NCI-H2107 treated with DMSO at 0.1 percent for 48 hours (cell line): ENCODE measurements at regions not wholly inside any gene's neighbourhood (a gene's known extent, or its start where the extent isn't known, plus 50 kb on each side); places are given as distances from the start of the nearest gene placed in this dataset.
"Not testable (repeated sequence)": the region's sequence is repeated elsewhere in the genome, so short reads cannot be mapped to it uniquely, and the experiment has no call there.

Experiments
- DNase-seq: peaks from one replicate; lab custom pipeline; 2025; ENCODE audit not compliant: unreplicated experiment; lab: John Stamatoyannopoulos, UW

DNA sequence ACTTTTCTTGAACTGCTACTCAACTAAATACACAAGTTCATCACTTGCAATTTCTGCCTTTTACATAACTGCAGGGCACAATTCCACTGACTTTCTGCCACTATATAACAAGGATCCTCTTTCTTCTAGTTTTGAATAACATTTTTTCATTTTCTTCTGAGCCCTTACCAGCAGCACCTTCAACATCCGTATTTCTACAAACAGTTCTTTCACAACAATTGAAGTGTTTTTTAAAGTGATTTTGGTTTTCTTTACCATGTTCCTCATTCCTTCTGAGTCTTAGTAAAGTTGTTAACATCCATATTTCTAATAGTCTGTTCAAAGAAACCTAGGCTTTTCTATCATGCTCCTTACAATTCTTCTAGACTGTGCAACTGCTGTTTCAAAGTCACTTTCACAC lies 127.2 kb upstream of the PITX1 start:
- no peak for DNase-seq

DNA sequence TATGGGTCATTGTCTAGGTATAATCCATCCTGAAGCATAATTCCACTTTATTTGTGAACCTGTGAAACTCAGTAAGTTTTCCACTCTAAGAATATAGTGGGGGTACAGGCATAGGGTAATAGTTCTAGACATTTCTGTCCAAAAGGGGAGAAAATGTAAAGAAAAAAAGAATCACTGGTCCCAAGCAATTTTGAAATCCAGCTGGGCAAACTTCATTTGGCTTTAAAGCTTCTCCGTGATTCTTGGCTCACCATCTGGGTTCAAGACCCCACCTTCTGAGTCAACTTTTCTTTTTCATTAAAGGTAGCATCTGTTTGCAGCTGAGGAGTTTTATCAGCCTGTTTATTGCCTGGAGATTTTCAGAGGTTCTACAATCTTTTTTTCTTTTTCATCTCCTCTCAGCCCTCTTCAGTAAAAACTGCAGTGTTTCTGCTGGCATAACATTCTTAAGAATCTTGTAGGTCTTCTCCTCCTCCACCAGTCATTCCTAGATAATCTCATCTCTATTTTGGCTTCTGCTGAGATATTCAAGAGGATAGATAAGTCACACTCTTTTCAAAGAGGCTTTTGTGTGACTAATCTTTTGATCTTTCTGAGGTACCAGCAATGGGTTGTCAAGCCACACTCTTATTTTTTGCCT lies 126.1 kb upstream of the PITX1 start:
- DNase-seq = no peak

DNA sequence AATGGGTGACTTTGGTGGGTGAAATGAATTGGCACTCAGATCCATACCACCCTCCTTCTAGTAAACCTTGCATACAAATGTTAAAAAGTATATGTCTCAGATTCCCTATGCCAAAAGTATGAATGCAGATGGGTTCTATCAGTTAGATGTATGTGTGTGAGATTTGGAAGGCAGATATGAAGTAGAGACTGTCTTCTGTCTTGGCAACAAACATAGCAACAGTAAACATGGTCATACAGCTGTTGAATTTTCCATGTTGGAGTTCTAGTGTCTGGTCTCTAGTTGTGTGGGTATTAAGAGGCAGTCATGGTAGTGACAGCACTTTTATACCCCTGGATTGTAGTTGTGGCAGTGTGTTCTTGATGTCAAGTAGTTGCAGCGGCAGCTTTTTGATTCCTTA lies 125.6 kb upstream of the PITX1 start:
- no peak for DNase-seq

DNA sequence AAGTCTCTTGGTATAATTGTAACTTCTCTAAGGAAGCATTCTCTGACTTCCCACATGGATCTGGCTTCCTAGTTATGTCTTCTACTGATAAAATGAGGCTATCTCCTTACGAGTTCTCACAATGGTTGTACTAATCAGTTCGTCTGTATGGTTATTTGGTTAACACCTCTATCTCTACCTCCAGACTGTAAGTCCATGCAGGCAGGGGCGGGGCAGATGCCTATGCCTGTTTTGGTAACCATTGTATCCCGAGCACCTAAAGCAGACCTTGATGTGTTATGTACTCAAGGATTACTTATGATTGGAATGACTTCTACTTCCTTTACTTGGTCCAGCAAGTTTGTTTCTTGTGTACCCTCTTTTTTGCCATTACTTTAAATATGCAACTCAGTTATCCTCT lies 125.0 kb upstream of the PITX1 start:
- no peak for DNase-seq

DNA sequence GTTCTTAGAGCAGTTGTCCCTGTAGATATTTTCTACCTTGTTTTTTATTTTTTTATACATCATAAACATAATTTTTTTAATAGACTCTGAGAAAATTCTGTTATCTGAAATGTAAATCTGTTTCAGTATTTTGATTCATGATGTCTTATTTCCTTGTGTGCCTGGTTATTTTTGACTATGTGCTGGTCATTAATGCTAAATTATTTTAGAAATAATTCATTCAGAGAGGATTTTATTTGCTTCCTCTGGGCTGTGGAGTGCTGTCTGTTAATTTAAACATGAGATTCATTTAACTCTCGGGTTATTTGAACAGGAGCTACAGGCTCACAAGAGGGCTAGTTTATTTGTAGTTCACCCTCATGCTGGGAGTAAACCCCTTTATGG lies 124.3 kb upstream of the PITX1 start:
- no peak for DNase-seq

DNA sequence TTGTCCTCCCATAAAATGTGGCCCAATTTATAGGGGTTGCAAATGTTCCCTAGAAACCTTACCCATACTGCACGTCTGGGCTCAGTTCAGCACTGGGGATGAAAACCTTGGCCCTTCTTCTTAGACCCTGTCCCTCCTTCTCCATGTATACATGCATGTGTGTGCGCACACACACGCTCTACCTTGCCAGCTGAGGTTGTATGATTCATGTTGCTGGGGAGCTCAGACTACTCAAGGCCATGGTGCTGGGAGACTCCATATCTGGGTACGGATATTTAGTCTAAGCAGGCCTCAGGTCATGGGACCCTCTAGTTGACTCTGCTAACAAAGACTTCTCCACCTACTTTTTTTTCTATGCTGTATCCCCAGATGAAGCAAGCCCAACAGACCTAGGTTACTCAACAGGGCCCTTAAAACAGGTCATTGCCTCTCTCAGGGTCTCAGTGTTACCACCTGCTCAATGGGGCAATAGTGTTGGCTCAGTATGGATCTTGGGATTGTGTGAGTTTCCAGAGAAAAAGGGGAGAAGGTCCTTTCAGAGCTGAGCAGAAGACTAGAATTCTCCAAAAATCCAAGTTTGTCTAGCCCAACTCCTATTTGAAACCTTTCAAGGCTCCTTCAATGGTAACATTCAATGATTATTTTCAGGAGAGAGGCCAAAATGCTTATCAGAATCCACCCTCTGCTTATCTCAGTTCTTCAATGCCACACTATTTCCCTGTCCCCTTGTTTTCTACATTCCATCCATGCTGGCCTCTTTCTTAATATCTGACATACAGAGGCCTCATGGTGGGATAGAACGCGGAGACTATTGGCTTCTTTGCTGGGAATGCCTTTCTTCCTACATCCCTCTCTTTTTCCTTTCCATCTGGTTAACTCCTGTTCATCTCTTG lies 123.6 kb upstream of the PITX1 start:
- DNase-seq = no peak

DNA sequence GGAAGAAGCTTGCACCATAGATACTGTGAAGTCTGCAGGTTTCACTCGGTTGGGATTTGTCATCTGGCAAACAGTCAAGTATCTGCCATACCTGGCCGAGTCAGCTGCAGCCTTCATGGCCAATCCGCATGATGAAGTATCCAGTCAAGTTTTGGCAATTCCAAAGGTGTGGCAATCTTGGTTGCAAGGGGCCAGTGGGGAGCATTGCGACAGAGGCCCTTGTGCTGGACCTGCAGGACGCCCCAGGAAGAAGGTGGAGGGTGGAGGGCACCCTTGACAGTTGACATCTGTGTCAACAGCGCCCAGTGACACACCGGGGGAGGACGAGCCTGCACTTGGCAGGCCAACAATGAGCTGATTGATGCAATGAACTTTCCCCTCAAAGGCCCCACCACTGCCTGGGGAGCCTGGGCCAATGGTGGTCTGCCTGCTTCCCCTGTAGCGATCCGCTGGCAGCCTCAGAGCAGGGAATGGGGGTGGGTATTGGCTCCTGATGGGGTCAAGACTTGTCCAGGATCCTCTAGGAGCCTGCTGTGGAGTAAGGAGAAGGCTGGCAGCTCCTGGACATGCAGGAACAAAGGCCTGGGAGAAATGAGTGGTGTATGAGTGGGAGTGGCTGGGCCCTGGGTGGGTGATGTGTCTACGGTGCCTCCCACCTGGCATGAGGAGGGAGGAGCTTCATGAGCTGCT lies 122.8 kb upstream of the PITX1 start:
- DNase-seq = no peak

DNA sequence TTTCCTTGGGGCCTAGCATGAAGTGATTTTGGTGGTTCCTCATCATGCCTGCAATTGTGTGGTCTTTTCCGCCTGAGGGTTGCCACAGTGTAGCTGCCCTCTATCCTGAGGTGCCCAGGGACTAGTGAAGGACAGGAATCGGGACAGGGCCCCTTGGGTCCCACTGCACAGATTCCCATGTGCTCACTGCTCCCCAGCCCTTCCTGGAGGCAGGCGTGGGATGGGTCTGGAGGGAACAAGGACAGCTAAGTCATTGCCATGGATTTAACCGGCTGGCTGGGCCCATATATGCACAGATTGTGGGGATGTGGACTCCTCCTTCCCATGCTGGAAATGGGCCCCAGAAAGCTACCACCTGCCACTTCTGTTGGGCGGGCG lies 122.3 kb upstream of the PITX1 start:
- no peak for DNase-seq

DNA sequence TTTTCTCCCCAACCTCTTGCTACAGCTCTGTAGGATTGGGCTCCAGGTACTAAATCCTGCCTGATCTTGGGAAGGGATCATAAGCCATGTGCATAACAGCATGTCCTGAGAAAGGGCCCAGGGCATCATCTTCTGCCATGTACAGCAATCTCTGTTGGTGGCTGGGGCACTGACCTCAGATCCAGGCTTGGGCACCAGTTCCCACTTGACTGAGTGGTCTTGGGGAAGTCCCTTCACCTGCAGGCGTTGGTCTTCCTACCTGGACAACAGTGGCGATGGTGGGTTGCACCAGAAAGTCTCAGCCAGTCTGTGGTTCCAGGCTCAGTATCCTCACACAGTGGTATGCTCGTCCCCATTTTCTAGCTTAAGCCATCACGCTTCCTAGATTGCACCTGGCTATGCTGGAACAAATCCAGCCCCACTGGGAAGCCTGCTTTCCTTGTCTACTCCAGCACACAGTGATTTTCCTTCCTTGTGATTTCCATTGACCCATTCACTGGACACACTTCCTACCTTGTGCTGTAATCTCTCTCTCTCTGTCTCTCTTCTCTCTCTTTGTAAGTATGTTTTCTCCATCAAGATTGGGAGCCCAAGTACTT lies 121.7 kb upstream of the PITX1 start:
- no peak for DNase-seq

DNA sequence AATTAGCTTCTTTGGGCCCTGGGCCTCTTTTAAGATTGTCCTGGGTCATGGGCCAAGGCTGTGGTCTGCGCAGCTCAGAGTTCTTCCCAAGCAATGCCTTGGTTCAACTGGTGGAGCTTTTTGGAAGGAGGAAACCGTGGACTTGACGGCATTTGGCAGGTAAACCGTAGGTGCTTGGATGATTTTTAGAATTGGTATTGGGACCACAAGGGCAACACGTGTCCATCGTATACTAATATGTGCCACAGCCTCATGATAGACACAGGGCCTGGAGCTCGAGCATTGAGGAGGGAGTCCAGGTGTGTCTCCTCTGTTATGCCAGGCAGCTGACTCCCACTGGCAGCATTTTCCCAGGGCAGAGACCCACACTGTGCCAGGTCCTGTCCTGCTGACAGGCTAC lies 120.9 kb upstream of the PITX1 start:
- DNase-seq = no peak

DNA sequence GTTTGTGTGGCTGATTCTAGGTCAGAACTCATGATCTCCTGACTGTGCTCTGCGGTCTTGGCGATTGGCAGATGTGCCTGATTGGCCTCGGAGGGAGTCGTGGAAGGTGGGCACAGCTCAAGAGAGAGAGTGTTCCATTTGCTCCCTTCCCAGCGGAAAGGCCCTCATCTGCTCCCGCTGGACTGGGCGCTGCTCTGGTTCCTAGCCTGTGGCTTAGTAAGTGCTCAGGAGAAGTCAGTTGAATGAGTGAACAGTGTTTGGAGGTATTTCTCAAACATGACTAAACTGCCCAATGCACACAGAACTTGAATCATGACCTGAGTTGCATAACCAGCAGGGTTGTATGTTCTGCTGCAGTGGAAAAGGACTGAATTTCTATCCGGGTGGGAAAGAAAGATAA lies 120.2 kb upstream of the PITX1 start:
- DNase-seq = no peak

DNA sequence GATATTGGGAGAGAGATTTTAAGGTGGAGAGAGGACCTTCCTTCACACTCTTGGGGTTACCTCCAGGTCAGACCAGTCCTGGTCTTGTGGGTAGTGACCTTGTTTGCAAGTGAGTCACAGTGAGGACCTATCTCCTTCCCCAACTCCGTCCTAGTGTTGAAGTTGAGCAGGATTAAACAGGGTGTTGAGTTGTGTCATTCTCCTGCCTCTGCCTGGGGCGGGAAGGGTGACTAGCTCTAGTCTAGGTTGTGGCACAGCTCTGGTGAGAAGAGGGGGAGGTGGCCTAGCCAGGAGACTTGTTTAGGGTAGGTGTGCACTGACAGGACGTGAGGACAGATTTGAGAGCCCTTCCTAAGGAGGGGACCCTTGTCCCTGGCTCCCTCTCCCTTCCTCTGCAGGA lies 119.6 kb upstream of the PITX1 start:
- no peak for DNase-seq

DNA sequence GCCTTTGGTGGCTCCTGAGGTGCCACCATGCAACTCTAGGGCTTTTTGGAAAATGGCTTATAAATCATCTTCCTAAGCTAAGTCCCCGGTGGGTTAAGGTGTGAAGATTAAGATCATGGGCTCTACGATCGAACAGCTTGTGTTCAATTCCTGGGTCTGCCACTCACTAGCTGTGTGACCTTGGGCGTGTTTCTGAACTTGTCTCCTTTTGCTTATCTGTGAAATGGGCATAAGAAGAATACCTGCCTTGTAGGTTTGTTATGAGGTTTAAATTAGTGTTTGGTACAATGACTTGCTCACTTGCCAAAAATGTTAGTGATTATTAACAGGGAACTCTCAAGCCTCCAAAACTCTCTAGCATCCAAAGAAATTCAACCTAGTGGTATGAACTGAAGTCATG lies 119.2 kb upstream of the PITX1 start:
- DNase-seq = no peak

DNA sequence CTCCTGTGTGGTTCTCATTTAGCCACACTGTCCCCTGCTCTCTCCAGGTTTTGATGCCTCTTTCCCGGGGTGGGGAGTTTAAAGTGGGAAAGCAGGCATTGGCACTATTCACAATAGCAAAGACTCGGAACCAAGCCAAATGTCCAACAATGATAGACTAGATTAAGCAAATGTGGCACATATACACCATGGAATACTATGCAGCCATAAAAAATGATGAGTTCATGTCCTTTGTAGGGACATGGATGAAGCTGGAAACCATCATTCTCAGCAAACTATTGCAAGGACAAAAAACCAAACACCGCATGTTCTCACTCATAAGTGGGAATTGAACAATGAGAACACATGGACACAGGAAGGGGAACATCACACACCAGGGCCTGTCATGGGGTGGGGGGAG lies 117.6 kb upstream of the PITX1 start:
- not testable (repeated sequence) for DNase-seq

DNA sequence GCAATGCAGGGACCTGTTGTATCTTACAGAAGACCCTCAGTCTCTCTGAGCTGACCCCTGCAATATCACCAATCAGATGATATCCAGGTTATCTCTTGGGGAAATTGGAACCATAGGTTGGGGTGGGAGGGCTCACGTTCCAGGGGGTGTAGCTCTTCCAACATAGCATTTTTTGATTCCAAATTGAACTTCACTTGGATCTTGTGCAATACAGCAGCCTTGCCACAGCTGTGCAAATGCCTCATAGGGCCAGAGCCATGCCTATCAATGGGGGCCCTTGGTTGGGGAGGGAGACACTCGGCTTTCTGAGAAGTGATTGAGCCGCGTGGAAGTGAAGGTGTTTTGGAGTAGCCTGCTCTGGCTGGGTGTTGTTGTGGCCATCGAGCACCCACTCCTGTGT lies 117.2 kb upstream of the PITX1 start:
- DNase-seq = no peak

DNA sequence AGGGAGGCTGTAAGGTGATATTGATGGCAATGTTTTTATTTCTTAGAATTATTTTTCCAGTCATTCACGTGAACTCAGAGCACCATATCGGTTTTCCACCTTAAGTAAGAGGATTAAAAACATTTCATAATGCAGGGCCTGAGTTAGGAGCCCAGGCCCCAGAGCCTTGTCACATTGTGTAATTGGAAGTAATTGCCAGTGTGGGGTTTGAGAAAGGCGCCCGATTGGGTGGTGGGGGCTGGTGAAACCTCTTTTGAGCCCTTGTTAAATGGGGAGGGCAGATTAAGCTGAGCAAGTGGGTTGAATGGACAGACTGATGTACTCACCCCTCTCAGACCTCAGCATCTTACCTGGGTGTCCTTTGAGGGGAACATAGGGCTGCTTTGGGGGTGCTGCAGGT lies 116.7 kb upstream of the PITX1 start:
- no peak for DNase-seq

DNA sequence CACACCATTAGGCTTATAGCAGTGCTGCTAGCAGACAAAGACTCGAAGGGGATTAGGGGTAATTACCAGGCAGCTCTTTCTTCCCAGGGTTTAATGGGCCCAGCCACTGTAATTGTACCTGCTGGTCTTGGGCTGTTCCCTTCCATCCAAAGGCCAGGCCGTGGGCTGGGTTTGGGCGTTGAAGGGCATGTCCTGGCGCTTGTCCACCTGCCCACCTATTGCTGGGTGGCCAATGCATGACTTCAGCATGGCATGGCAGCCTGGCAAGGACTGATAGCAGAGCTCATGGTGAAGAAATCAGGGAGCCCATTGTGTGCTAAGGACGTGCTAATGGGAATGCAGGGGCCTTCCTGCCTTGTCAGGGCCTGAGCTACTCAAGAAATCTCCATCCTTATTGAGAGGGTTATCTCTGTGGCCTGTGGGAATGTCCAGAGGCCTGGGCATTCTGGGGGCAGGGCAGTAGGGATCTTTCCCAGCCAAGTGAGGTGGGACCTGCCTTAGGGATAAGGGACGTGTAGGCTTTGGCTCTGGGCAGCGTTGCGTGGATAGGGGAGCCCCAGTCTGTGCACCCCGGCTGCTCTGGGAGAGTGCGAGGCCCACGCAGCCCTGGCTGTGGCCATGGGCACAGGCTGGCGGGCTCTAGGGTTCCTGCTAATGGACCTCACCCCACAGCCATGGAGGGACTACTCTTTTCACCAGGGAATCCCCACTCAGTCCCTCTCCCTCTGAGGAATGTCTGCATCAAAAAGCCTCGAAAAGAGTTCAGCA lies 116.1 kb upstream of the PITX1 start:
- no peak for DNase-seq

DNA sequence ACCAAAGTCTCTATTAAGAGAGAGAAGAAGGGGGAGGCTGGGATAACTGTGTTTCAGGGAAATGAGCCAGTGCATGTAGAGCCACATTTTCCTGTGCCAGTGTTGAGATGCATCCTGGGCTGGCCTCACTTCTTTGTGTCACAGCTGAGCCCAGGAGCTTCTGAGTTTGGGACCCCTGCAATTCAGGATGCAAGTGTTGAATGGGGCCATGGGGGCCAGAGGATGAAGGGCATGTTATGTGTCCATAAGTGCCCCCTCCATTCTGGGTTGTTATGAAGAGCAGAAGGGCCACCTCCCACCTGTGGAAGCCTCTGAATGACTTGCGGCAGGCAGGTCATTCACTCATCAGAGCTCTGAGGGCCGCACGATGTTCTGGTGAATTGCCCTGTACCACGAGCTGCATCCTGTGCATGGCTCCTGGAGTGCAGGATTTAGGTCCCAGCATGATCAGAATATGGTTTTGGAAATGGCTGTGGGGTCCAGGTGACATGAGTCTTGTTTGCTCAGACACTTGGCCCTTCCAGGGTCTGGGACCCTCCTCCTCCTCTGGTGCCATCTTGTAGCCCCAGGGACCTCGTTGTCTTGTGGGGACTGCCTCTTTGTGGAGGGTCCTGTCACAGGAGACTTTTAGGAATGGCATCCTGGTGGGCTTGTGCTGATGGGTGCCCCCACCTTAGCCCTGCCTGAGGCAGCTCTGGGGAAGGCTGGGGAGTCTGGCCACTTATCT lies 115.4 kb upstream of the PITX1 start:
- DNase-seq = no peak

DNA sequence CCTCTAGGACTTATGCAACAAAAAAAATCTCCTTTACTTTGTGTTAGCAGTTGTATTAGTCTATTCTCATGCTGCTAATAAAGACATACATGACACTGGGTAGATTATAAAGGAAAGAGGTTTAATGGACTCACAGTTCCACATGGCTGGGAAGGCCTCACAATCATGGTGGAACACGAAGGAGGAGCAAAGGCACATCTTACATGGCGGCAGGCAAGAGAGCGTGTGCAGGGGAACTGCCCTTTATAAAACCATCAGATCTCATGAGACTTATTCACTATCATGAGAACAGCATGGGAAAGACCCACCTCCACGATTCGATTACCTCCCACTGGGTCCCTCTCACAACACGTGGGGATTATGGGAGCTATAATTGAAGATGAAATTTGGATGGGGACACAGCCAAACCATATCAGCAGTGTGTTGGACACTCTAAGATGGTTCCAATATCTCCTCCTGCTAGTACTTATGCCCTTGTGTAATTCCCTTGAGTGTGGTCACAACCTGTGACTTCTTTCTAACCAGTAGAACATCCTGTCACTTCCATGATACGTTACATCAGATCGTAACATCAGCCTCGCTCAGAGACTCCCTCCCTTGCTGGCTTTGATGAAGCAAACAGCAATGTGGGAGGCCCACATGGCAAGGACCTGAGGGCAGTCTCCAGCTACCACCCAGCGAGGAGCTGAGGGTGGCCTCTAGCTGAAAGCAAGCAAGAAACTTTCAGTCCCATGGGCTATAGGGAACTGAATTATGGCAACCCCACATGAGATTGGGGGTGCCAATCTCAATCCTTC lies 113.5 kb upstream of the PITX1 start:
- DNase-seq = no peak

DNA sequence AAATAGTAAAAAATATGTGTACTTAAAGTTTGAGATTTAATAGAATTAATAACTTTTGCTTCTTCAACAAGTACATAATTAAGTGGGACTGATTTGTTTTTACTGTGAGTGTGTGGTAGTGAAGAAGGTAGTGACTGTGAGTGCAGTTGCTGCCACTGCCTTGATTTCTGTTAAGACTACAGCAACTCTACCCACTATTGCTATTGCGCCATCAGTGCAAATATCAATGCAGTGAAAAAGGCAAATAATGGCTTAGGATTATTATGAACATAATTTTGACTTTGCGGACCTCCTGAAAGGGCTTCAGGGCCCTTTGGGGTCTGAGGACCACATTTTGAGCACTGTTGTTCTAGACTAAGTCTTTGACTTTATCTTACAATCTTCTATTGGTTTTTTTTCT lies 112.0 kb upstream of the PITX1 start:
- no peak for DNase-seq
